Adrenal gland (tissue), 5 donors: ENCODE measurements at regions not wholly inside any gene's neighbourhood (a gene's known extent, or its start where the extent isn't known, plus 50 kb on each side); places are given as distances from the start of the nearest gene placed in this dataset.

Source experiments
- POLR2A ChIP-seq, 2 donors: fragments of 450-650 bp; IDR thresholded peaks; one replicate each; pipeline ENCODE4 v1.6.1; 2017; ENCODE audit warnings: antibody characterized with exemption in 2 of 2, mild to moderate bottlenecking in 2 of 2, moderate library complexity in 1 of 2
- TF ChIP-seq, protein P1 (sequence below), 6 experiments: fragments of 450-650 bp in 4 of 6; fragments of 200-600 bp in 2 of 6; sonication (generic) in 1 of 6; IDR thresholded peaks; 1 replicate in 5 of 6; 2 replicates in 1 of 6; pipeline versions ENCODE4 v1.5.1 to v1.8.0; 2016 to 2021; ENCODE audit warnings: antibody characterized with exemption in 6 of 6, mild to moderate bottlenecking in 2 of 6, moderate library complexity in 1 of 6
- donor health status: DM: no; HTN: no; CAD: no.

GRCh38 chr7:123327661-123328060 is 127.9 kb upstream of the SLC13A1 start:
- TF ChIP-seq, protein P1, sequence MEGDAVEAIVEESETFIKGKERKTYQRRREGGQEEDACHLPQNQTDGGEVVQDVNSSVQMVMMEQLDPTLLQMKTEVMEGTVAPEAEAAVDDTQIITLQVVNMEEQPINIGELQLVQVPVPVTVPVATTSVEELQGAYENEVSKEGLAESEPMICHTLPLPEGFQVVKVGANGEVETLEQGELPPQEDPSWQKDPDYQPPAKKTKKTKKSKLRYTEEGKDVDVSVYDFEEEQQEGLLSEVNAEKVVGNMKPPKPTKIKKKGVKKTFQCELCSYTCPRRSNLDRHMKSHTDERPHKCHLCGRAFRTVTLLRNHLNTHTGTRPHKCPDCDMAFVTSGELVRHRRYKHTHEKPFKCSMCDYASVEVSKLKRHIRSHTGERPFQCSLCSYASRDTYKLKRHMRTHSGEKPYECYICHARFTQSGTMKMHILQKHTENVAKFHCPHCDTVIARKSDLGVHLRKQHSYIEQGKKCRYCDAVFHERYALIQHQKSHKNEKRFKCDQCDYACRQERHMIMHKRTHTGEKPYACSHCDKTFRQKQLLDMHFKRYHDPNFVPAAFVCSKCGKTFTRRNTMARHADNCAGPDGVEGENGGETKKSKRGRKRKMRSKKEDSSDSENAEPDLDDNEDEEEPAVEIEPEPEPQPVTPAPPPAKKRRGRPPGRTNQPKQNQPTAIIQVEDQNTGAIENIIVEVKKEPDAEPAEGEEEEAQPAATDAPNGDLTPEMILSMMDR (IDR thresholded peaks at IDR 0.05): no peak
- no peak for TF ChIP-seq POLR2A (IDR thresholded peaks at IDR 0.05)
